H9 (cell line): ENCODE measurements at regions not wholly inside any gene's neighbourhood (a gene's known extent, or its start where the extent isn't known, plus 50 kb on each side); places are given as distances from the start of the nearest gene placed in this dataset.

ENCODE experiments used
- DNase-seq: peaks from one replicate; pipeline ENCODE4 v3.0.0-alpha.2; 2017
- H2AFZ ChIP-seq: one replicate; pipeline ENCODE4 v1.6.1; 2013; ENCODE audit warnings: mild to moderate bottlenecking, low read length, control low read depth, moderate library complexity
- H2AK5ac ChIP-seq: 2 replicates; pipeline ENCODE4 v1.6.1; 2013; ENCODE audit warnings: low read length, control low read depth, mixed read lengths; ENCODE audit not compliant: insufficient read length
- H2BK120ac ChIP-seq: one replicate; pipeline ENCODE4 v1.6.1; 2013; ENCODE audit warnings: low read depth, mild to moderate bottlenecking, low read length, control low read depth, inconsistent platforms; ENCODE audit not compliant: poor library complexity, severe bottlenecking
- H2BK12ac ChIP-seq: 2 replicates; pipeline ENCODE4 v1.6.1; 2013; ENCODE audit warnings: low read length, control low read depth, mixed read lengths, low read depth; ENCODE audit not compliant: insufficient read length
- H2BK15ac ChIP-seq: 2 replicates; pipeline ENCODE4 v1.6.1; 2013; ENCODE audit warnings: low read depth, low read length, control low read depth
- H2BK20ac ChIP-seq: one replicate; pipeline ENCODE4 v1.6.1; 2013; ENCODE audit warnings: low read depth, mild to moderate bottlenecking, low read length, control low read depth, inconsistent platforms; ENCODE audit not compliant: poor library complexity, severe bottlenecking
- H2BK5ac ChIP-seq: 2 replicates; pipeline ENCODE4 v1.6.1; 2013; ENCODE audit warnings: low read length, control low read depth, mixed read lengths; ENCODE audit not compliant: insufficient read length
- H3K14ac ChIP-seq: 2 replicates; pipeline ENCODE4 v1.6.1; 2013; ENCODE audit warnings: low read length, control low read depth; ENCODE audit not compliant: insufficient read depth
- H3K18ac ChIP-seq: 2 replicates; pipeline ENCODE4 v1.6.1; 2013; ENCODE audit warnings: low read depth, mild to moderate bottlenecking, mixed read lengths, low read length, control low read depth; ENCODE audit not compliant: insufficient read length
- H3K23ac ChIP-seq: 2 replicates; pipeline ENCODE4 v1.6.1; 2013; ENCODE audit warnings: low read length, control low read depth, mixed read lengths, low read depth; ENCODE audit not compliant: insufficient read length
- H3K23me2 ChIP-seq: 2 replicates; pipeline ENCODE4 v1.6.1; 2013; ENCODE audit warnings: low read depth, mild to moderate bottlenecking, mixed read lengths, low read length, control low read depth; ENCODE audit not compliant: insufficient read length, poor library complexity, severe bottlenecking
- H3K27ac ChIP-seq: 2 replicates; pipeline ENCODE4 v1.5.1; 2013; ENCODE audit warnings: low read length, control low read depth, mixed read lengths, low read depth; ENCODE audit not compliant: insufficient read length
- H3K27me3 ChIP-seq: 2 replicates; pipeline ENCODE4 v1.6.1; 2013; ENCODE audit warnings: low read length, control low read depth, inconsistent platforms; ENCODE audit not compliant: insufficient read depth
- H3K4ac ChIP-seq: 2 replicates; pipeline ENCODE4 v1.6.1; 2013; ENCODE audit warnings: low read depth, mild to moderate bottlenecking, control low read depth, inconsistent platforms, low read length, moderate library complexity
- H3K4me1 ChIP-seq: 2 replicates; pipeline ENCODE4 v1.6.1; 2013; ENCODE audit warnings: low read length, control low read depth, inconsistent platforms; ENCODE audit not compliant: insufficient read depth
- H3K4me2 ChIP-seq: 2 replicates; pipeline ENCODE4 v1.6.1; 2013; ENCODE audit warnings: low read length, control low read depth, mixed read lengths; ENCODE audit not compliant: insufficient read length, insufficient read depth
- H3K56ac ChIP-seq: 2 replicates; pipeline ENCODE4 v1.6.1; 2013; ENCODE audit warnings: low read depth, mild to moderate bottlenecking, mixed read lengths, low read length, control low read depth; ENCODE audit not compliant: insufficient read length
- H3K79me1 ChIP-seq: 2 replicates; pipeline ENCODE4 v1.6.1; 2013; ENCODE audit warnings: low read depth, mild to moderate bottlenecking, moderate library complexity, low read length, control low read depth, inconsistent platforms; ENCODE audit not compliant: insufficient read depth, poor library complexity, severe bottlenecking
- H3K79me2 ChIP-seq: 2 replicates; pipeline ENCODE4 v1.6.1; 2013; ENCODE audit warnings: low read length, control low read depth, inconsistent platforms; ENCODE audit not compliant: insufficient read depth
- H3K9ac ChIP-seq: 2 replicates; pipeline ENCODE4 v1.6.1; 2013; ENCODE audit warnings: low read length, control low read depth, mixed read lengths; ENCODE audit not compliant: insufficient read length; ENCODE audit errors: extremely low read depth
- H3K9me3 ChIP-seq: one replicate; pipeline ENCODE4 v1.6.1; 2013; ENCODE audit warnings: low read depth, low read length, inconsistent platforms; ENCODE audit not compliant: control insufficient read depth
- H3T11ph ChIP-seq: one replicate; pipeline ENCODE4 v1.6.1; 2013; ENCODE audit warnings: mild to moderate bottlenecking, low read length, control low read depth, inconsistent platforms
- H4K20me1 ChIP-seq: one replicate; pipeline ENCODE4 v1.6.1; 2013; ENCODE audit not compliant: control insufficient read depth, insufficient read length, insufficient read depth
- H4K5ac ChIP-seq: 2 replicates; pipeline ENCODE4 v1.6.1; 2013; ENCODE audit warnings: low read depth, mild to moderate bottlenecking, mixed read lengths, low read length, control low read depth; ENCODE audit not compliant: insufficient read length
- H4K8ac ChIP-seq: replicated peaks from 2 replicates; pipeline ENCODE4 v1.6.1; 2013; ENCODE audit warnings: low read length, control low read depth, mixed read lengths, low read depth; ENCODE audit not compliant: insufficient read length
- H4K91ac ChIP-seq: 2 replicates; pipeline ENCODE4 v1.6.1; 2013; ENCODE audit warnings: low read depth, mild to moderate bottlenecking, moderate library complexity, mixed read lengths, low read length, control low read depth; ENCODE audit not compliant: insufficient read length
- H3K27ac Mint-ChIP-seq, 3 experiments: 2 replicates in 2 of 3; 3 replicates in 1 of 3; pipeline ENCODE4 v1.8.0; 2020 to 2021; ENCODE audit warnings: mixed read lengths in 3 of 3, mild to moderate bottlenecking in 1 of 3, moderate library complexity in 1 of 3
- H3K27me3 Mint-ChIP-seq: 2 replicates; pipeline ENCODE4 v1.8.0; 2021; ENCODE audit warnings: low read depth, mild to moderate bottlenecking, moderate library complexity, mixed read lengths
- H3K36me3 Mint-ChIP-seq, 3 experiments: 2 replicates in 2 of 3; 3 replicates in 1 of 3; pipeline ENCODE4 v1.8.0; 2020 to 2021; ENCODE audit warnings: low read depth in 3 of 3, mixed read lengths in 3 of 3; ENCODE audit not compliant: insufficient read depth in 1 of 3
- H3K4me1 Mint-ChIP-seq, 2 experiments: 2 replicates each; pipeline ENCODE4 v1.8.0; 2020; ENCODE audit warnings: mixed read lengths in 2 of 2
- H3K4me3 Mint-ChIP-seq, 2 experiments: 2 replicates in 1 of 2; 3 replicates in 1 of 2; pipeline ENCODE4 v1.8.0; 2020 to 2021; ENCODE audit warnings: mild to moderate bottlenecking in 2 of 2, mixed read lengths in 2 of 2, moderate library complexity in 1 of 2
- H3K9me3 Mint-ChIP-seq, 2 experiments: 2 replicates in 1 of 2; 3 replicates in 1 of 2; pipeline ENCODE4 v1.8.0; 2020; ENCODE audit warnings: mild to moderate bottlenecking in 2 of 2, mixed read lengths in 2 of 2, moderate library complexity in 1 of 2
- CTCF ChIP-seq: fragments of 200-600 bp; sonication (generic); conservative IDR thresholded peaks from 3 replicates; pipeline ENCODE4 v1.8.0; 2021; ENCODE audit warnings: antibody characterized with exemption, mild to moderate bottlenecking
- WGBS: extraction: QIAGEN DNeasy Blood & Tissue Kit; methylation state at CpG from one replicate; pipeline ENCODE4 v1.1.7; 2013; ENCODE audit warnings: missing lambda C conversion rate, low lambda C conversion rate, mixed read lengths; ENCODE audit not compliant: insufficient read length; ENCODE audit errors: extremely low coverage; 5-methylcytosine and 5-hydroxymethylcytosine counted together

GRCh38 chr2:129709001-129709955 lies 270.2 kb upstream of the RAB6C start:
- Histone ChIP-seq H3K4me2 (no peak overlapping the region), H3K9ac (no peak overlapping the region), H3K27ac (no peak overlapping the region), H3K4me1 (peaks cover 2% of the 10 kb centered on the region; the same call in 1 of the 2 replicates), H4K5ac (no peak overlapping the region), H2BK15ac (no peak overlapping the region), H2BK12ac (no peak overlapping the region), H3K9me3 (no peaks in the 10 kb centered on the region), H2BK20ac (no peak overlapping the region), H4K91ac (no peak overlapping the region), H3K14ac (peak overlapping the region; percentile 6; the same call in 1 of the 2 replicates), H3K56ac (no peak overlapping the region), H3K79me1 (no peaks in the 10 kb centered on the region), H2BK5ac (no peak overlapping the region), H2BK120ac (no peak overlapping the region), H3T11ph (no peak overlapping the region), H4K8ac (no peak overlapping the region), H2AK5ac (no peak overlapping the region), H3K18ac (peak overlapping the region; percentile 23), H2AFZ (no peak overlapping the region), H3K23ac (no peak overlapping the region), H3K27me3 (no peaks in the 10 kb centered on the region), H4K20me1 (no peaks in the 10 kb centered on the region), H3K23me2 (no peaks in the 10 kb centered on the region), H3K79me2 (no peaks in the 10 kb centered on the region), H3K4ac (no peak overlapping the region)
- H3K27me3 Mint-ChIP-seq: peaks cover 3% of the 10 kb centered on the region; the same call in 1 of the 2 replicates
- H3K4me1 Mint-ChIP-seq: peaks cover 38 to 44% of the 10 kb centered on the region in 2 experiments
- H3K27ac Mint-ChIP-seq: peak overlapping the region in 2 of 3 experiments; percentile 75 to 92; a peak in 3 of 7 replicates
- WGBS: no CpG with 5 or more reads among the region's 13 CpGs
- DNase-seq: peak; percentile 26
- H3K9me3 Mint-ChIP-seq: no peaks in the 10 kb centered on the region; a peak in 1 of 5 replicates
- no peak overlapping the region for H3K4me3 Mint-ChIP-seq
- no peaks in the 10 kb centered on the region for H3K36me3 Mint-ChIP-seq
- TF ChIP-seq CTCF: no peak
